HG02884 (cell line): ENCODE measurements at regions not wholly inside any gene's neighbourhood (a gene's known extent, or its start where the extent isn't known, plus 50 kb on each side); places are given as distances from the start of the nearest gene placed in this dataset.

Experiments
- ATAC-seq: cut with Tn5 transposase; IDR thresholded peaks from one replicate; pipeline ENCODE4 v1.9.1; 2021; ENCODE audit warnings: mild to moderate bottlenecking, moderate library complexity; ENCODE audit not compliant: unreplicated experiment

DNA sequence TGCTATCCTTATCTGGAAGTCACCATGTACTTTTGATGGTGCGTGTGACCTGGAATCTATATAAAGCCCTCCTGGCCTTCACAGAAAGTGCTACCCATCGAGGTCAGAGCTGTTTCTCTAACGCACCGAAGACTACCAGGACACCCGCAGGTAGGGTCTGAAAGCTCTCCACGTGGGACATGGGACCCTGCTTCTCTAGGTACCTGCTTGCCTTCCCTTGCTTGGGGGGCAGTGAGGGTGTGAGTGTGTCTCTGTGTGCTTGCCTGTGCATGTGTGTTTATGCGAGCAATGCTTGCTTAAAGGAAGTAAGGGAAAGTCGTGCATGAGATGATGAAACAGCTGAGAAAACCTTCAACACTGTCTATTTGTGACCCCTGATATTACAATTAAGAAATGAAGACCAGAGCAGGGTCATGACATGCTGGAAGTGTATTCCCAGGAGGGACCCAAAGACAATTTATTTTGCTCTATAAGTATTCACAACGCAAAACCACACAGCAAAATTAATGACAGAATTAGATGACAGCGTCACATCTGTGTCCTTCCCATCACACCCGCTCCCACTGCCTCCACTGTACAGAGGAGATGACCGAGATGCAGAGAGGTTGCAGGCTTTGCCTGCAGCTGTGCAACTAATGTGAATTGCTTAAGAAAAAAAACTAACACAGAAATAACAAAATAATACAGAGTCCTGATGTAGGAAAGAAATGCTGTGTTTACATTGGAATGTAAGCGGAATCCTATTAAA is 76.4 kb upstream of the HELT start:
- no peak for ATAC-seq

DNA sequence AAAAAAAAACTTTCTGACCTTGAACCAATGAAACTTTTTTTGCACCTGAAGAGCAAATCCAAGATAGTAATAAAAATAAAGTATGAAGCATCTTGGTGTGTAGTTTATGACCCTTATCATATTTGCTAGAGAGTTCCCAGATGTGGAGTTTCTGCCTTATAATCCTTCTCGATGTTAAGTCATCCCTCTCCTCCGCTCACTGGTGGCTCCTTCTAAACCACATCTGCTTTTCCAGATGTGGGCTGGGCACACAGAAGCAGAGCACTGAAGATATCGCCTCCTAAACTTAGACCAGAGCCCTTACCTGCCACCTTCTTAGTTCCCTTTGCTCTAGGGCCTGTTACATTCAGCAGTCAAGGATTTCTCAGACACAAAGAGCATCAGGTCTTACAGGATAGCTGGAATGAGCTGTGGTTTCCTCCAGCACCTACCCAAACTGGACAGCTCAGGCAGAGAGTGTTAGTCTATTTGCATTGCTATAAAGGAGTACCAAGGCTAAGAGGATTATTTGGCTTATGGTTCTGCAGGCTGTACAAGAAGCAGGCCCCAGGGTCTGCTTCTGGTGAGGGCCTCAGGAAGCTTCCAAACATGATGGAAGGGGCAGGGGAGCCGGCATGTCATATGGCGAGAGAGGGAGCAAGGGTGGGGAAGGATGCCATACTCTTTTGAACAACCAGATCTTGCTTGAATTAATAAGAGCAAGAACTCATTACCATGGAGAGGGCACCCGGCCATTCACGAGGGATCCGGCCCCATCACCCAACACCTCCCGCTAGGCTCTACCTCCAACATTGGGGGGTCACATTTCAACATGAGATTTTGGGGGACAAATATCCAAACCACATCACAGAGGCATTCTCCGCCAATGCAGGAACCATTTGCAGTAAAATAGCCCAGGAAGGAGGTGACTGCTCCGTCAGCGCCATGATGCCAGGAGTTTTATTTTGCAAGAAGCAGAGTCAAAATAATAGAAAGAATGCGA is 75.6 kb upstream of the HELT start:
- no peak for ATAC-seq

DNA sequence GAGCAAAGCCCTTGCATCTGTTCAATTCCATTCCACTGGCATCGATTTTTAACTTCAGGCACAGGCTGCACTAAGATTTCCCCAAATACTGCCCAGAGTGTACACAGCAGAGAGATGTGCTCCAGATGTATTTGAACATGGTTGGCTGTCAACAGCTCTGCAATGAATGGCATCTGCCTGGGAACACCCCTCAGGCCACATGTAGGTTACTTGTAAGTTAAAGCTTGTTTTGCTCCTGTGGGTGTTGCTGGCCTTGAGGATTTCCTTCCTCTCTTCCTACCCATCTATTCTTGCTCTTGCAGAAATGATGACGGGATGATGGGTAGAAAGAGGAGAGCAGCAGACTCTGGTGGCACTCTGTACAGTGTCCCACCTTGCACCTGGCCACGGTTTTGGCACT is 69.3 kb upstream of the HELT start:
- ATAC-seq, result no peak

DNA sequence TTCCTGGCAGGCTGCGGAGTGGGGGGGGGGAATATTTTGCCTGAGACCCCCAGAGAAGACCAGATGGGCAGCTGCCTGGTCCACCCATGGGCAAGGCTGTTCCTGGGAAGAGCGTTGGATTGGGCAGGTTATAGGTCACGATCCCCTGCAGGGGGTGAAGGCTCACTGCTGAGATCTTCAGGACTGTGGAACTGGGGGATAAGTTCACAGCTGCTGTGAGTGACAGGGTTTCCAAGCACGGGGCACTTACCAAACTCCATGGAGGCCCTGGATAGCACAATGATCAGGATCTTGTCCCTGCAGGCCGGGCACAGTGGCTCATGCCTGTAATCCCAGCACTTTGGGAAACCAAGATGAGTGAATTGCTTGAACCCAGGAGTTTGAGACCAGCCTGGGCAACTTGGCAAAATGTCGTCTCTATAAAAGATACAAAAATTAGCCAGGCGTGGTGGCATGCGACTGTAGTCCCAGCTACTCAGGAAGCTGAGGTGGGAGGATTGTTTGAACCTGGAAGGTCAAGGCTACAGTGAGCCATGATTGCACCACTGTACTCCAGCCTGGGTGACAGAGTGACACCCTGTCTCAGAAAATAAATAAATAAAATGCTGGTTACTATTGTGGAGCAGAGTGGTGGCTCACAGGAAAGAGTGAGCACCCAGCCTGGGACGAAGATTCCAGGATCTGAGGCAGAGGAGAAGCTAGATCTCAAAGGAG is 68.0 kb upstream of the HELT start:
- no peak for ATAC-seq

DNA sequence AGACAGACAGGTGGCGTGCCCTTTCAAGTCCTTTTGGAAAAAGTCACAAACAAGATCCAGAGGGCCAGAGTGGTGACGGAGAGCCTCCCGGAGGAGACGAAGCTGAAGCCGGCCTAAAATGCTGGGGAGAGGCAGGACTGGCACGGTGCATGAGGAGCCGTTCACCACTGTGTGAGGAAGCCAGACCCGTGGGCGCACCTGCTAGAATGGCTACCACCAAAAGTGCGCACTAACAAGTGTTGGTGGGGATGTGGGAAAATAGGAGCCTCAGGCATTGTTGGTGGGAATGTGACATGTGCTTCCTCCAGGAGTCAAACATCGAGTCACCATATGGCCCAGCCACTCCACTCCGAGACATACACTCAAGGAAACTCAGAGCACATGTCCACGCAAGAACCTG is 67.4 kb upstream of the HELT start:
- no peak for ATAC-seq

DNA sequence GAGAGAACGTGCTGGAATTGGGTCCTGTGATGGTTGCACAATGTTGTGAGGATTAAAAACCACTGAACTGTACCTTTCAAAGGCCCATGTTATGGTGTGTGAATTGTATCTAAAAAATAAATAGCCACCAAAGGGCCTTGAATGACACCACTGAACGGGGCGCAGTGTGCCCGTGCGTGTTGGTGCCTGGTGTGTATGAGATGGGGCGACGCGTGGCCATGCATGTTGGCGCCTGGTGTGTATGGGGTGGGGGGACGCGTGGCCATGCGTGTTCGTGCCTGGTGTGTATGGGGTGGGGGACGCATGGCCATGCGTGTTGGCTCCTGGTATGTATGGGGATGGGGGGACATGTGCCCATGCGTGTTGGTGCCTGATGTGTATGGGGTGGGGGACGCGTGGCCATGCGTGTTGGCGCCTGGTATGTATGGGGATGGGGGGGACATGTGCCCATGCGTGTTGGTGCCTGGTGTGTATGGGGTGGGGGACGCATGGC is 66.6 kb upstream of the HELT start:
- ATAC-seq, result no peak

DNA sequence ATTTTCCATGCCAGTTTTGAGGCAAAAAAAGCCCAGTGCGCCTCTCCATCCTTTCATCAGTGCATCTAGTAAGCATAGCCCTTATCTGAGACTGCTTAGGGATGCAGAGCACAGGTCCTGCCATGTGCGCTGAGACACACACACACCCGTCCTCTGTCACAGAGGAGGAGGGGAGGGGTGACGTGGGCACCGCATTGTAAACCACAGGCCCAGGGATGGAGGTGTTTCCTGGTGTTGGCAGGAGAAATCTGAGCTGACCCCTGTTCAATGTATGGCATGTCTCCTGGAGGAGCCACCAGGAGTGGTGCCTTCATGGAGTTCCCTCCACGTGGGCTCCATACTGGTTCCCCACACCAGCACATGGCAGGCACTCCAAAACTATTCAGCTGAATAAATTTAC is 65.8 kb upstream of the HELT start:
- ATAC-seq, result no peak

DNA sequence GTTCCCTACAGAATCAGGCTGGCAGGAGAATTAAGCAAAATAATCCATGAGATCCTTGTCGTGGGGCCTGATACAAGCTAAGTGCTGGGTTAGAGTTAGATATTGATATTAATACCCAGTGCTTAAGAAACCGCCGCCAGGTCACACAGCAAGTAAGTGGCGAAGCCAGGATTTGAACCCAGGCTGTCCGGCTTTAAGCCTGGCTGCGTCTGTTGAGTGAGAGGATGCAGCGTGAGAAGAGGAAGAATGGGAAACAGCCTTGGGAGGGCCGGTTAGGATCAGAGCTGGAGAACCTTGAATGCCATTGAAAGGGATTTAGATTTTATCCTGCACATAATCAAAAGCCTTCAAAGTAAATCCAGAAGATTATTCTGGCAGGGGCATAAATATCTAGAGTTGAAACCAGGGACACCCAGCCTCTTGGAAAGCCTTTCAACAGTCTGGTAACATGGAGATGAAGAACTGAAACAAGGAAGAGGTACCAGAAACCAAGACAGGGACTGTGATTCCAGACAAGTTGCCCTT is 64.8 kb upstream of the HELT start:
- no peak for ATAC-seq

DNA sequence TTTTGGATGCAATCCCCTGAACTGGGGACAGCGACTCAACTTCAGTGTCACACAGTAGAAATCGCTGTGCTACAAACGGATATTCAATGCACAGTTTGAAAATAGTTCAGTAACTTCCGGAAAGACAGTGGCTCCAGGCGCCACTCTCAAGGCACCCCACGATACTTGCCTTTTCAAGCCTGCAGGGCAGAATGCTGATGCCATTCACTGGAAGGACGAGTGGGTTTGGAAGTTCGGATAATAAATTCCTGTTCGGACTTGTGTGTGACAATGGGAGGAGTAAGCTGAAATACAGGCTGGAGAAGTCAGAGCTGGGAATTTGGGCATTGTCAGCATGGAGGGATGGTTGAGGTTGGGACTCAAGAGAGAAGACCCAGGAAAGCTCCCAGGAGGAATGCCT is 64.3 kb upstream of the HELT start:
- no peak for ATAC-seq

DNA sequence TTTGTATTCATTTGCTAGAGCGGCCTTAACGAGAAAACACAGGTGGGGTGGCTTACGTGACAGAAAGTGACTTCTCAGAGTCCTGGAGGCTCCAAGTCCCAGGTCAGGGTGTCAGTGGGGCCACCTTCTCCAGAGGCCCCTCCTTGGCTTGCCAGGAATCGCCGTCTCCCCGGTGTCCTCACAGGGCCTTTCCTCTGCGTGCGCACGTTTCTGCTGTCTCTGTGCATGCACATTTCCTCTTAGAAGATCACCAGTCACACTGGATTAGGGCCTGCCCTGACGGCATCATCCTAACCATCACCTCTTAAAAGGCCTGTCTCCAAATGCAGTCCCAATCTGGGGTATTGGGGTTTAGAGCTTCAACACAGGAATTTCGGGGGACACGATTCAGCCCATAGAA is 63.8 kb upstream of the HELT start:
- ATAC-seq, result no peak

DNA sequence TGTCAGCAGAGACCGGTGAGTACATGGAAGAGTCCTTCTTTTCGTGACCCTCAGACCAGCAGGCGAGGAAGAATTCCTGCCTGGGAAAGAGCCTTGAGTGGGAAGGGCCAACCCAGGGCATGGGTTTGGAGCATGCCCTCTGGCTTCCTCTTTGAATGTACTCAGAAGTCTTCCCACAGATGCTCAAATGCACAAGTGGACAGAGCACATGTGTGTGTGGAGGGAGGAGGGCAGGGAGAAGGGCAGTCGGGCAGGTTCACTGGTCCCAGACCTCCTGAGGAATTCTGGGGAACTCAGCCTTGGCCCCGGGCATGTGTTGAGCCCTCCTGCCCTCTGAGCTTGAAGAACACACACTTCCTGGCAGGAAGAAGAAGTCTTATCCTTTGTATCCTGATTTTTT is 63.2 kb upstream of the HELT start:
- no peak for ATAC-seq

DNA sequence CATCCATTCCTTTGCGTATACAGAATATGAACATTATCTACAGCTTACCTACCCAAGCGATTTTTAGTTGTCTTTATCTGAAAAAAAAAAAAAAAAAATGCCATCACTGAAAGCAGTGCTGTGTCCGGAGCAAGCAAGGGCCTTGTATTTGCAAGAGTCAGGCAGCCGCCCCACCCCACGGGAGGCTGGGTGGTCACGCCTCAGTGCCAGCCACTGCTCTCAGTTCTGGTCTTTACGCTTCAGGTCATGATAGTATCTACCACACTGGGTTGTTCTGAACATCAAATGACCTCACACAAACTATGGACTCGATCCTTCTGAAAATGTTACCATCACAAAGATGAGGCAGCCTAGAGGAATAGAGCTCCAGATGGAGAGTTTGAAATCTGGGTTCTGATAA is 62.7 kb upstream of the HELT start:
- ATAC-seq, result no peak

DNA sequence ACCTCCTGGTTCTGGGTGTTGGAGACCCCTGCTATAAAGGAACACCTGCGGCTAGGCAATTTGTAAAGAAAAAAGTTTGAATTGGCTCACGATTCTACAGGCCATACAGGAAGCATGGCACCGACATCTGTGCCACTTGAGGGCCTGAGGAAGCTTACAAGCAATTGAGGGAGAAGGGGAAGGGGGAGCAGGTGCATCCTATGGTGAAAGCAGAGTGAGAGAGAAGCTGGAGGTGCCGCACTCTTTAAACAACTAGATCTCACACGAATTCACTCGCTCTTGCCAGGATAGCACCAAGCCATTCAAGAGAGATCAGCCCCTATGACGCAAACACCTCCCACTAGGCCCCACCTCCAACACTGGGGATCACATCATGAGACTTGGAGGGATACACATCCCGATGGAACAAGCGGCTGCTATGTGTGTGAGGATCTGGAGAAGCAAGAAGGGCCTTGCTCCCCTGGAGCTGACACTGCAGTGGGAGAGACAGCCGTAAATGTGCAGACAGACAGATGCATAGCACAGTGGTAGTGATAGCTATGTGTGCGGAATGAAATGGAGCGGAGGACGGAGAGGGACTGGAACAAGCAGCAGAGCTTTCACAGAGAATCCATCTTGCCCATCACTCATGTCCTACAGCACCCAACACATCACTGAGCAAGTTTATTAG is 60.7 kb upstream of the HELT start:
- ATAC-seq, result no peak

DNA sequence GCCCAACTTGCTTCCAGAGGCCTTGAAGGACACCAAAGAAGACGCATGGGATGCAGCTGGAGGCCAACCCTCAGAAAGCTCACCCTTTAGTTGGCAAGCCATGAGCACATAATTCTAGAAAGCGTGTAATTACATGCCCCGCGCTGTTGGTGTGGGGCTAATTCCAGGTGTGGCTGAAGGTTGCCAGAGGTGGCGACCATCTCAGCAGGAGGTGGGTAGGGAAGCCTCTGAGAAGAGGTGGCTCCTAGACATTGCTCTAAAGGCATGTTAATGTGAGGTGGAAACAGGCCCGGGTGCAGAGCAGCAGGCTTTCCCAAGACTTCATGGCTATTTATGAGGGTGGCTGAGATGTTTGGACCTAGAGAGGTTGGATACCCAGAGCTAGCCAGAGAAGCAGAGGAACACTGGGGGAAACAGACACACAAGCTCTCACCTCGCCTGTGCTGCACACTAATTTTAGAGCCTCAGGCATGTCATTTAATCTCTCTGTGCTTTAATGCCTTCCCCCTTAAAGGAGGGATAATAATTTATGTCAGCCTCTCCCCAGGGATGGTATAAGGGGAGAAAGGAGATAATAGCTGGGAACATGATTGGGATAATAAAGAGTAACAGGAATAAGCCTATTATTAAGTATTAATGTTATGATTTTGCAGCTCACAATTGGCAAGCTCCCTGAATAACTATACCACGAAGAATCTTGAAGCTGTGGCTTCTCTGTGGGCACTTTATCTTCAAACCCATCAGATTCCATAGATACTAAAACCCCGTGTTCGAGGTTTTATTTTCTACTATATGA is 60.0 kb upstream of the HELT start:
- no peak for ATAC-seq

DNA sequence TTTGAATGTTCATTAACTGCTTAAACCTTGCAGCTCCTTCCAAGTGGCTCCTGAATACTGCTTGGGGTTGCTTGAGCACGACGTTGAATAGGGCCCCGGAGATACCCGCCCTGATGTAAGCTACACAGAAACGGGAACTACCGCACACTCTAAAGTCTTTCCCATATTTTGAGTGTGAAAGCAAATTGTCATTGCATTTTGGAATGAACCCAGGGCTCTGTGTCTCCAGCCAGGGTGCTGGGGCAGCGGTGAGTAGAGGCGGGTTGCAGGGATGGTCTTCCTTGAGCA is 59.4 kb upstream of the HELT start:
- no peak for ATAC-seq

DNA sequence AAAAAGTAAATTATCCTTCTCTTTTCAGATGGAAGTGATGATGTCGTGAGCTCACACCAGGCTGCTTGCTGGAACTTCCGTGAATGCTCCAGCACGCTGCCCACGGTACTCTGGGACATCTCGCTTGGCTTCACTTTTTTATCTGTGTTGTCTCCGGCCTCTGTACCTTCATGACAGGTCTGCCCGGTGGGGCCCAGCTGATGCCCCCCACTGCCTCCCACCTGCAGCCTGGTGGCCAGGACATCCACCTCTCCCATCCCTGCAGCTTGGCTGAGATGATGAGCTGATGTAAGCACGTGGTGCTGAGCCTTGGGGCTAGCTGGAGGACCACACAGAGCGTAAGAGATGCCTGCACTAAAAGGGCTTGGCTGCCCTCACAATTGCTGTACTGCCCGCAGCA is 59.0 kb upstream of the HELT start:
- ATAC-seq, result no peak

DNA sequence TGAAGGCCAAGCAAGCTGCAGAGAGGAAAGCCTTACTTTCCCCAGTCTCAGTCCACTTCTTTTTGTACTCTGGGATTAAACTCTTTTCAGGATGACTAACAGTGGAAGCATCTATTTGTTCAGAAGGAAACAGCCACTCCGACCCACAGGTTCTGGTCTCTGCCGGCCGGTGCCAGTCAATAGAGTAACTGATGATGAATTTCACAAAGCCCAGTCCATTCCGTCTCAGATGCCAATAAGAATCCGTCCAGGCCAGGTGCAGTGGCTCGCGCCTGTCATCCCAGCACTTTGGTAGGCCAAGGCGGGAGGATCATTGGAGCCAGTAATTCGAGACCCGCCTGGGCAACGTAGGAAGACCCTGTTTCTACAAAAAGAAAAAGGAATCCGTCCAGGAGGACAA is 58.5 kb upstream of the HELT start:
- no peak for ATAC-seq

DNA sequence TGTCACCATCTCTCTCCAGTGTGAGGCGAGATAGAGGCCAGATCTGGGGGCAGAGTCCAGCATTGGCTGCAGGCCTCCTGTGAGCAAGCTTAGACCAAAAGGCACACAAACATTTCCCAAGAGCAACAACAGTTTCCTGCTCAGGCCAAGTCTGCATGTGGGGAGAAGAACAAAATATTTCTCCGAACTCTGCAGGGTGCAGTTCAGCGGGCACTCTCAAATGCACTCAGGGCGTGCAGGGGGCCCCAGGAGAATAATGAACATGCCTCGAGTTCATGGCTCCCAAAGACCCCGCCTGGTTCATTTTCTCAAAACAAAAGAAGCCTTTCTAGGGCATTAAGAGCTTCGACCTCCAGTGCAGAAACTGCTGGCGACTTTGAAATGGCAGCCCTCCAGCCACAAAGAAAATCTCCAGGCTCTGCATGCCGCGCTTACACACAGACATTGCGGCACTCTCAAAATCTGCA is 57.8 kb upstream of the HELT start:
- ATAC-seq, result no peak

DNA sequence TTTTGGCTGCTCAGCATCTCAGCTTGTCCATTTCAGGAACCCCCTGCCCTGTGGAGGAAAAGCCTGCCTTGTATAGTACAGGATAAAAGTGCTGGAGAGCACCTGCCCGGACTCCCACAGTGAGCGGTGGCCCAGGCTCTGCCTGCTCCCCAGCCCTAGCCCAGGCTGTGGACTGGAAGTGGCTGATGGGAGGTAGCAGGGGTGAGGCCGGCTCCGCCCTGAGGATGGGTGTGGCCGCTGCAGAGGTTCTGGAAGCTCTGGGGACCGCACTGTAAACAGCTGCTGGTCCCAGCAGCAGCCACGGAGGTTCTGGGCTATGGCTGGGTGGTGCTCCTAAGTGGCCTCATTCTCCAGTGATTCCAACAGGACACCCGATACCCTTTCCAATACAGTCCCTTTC is 56.6 kb upstream of the HELT start:
- no peak for ATAC-seq

DNA sequence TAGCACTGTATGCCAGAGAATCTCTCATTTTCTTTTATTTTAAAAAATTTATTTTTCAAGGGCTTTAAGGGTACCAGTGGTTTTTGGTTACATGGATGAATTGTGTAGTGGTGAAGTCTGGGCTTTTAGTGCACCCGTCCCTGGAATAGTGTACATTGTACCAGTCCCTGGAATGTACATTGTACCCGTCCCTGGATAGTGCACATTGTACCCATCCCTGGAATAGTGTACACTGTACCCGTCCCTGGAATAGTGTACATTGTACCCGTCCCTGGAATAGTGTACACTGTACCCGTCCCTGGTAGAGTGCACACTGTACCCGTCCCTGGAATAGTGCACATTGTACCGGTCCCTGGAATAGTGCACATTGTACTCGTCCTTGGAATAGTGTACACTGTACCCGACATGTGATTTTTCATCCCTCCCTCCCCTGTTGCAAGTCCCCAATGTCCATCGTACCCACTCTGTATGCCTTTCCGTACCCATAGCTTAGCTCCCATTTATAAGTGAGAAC is 56.1 kb upstream of the HELT start:
- no peak for ATAC-seq
